Calu3 (cell line): ENCODE measurements at regions not wholly inside any gene's neighbourhood (a gene's known extent, or its start where the extent isn't known, plus 50 kb on each side); places are given as distances from the start of the nearest gene placed in this dataset.

ENCODE experiments used
- BruUV-seq: library from RNA; stranded (reverse); fragments of 400-500 nt; replicated peaks from 2 replicates; lab custom pipeline; 2021; lab: Mats Ljungman, UMichigan
- CTCF ChIA-PET: fragments of 300-600 bp; sonication (Branson Sonifier 250); formaldehyde crosslinking; loops from one replicate; lab custom pipeline; 2022; ENCODE audit warnings: antibody characterized with exemption; lab: Charles Lee
- DNase-seq: peaks from one replicate; pipeline ENCODE4 v3.0.0; 2022
- H3K27ac Mint-ChIP-seq: one replicate; pipeline ENCODE4 v1.8.0; 2022; ENCODE audit warnings: mixed read lengths; ENCODE audit not compliant: unreplicated experiment
- H3K27me3 Mint-ChIP-seq: one replicate; pipeline ENCODE4 v1.8.0; 2022; ENCODE audit warnings: mixed read lengths; ENCODE audit not compliant: unreplicated experiment
- H3K36me3 Mint-ChIP-seq: one replicate; pipeline ENCODE4 v1.8.0; 2022; ENCODE audit warnings: mild to moderate bottlenecking, moderate library complexity, mixed read lengths; ENCODE audit not compliant: insufficient read depth, unreplicated experiment
- H3K4me1 Mint-ChIP-seq: one replicate; pipeline ENCODE4 v1.8.0; 2022; ENCODE audit warnings: mild to moderate bottlenecking, low read depth, mixed read lengths; ENCODE audit not compliant: unreplicated experiment
- H3K4me3 Mint-ChIP-seq: one replicate; pipeline ENCODE4 v1.8.0; 2022; ENCODE audit warnings: mild to moderate bottlenecking, low read depth, moderate library complexity, mixed read lengths; ENCODE audit not compliant: unreplicated experiment
- H3K9me3 Mint-ChIP-seq: one replicate; pipeline ENCODE4 v1.8.0; 2022; ENCODE audit warnings: low read depth, mixed read lengths; ENCODE audit not compliant: unreplicated experiment
- intact Hi-C: fragments of 100-400 bp; cut with micrococcal nuclease; formaldehyde crosslinking; loops from one replicate; pipeline ENCODE4 v1.10.0; 2022; ENCODE audit not compliant: unreplicated experiment
- TF ChIP-seq, protein P1 (sequence below): fragments of 200-600 bp; IDR thresholded peaks from one replicate; pipeline ENCODE4 v1.8.0; 2022; ENCODE audit warnings: antibody characterized with exemption; ENCODE audit not compliant: unreplicated experiment

GRCh38 chr13:24630121-24630520, 50.1 kb upstream of the ATP12A start:
- no peaks in the 10 kb centered on the region for H3K36me3 Mint-ChIP-seq
- H3K4me3 Mint-ChIP-seq, result peak overlapping the region; percentile 13
- intact Hi-C loops, result loop anchor here (2.0 kb wide), 1 partner anchor 21 kb away; no protein-coding TSS in a partner anchor
- peak overlapping the region; percentile 60 for H3K27ac Mint-ChIP-seq
- TF ChIP-seq, protein P1, sequence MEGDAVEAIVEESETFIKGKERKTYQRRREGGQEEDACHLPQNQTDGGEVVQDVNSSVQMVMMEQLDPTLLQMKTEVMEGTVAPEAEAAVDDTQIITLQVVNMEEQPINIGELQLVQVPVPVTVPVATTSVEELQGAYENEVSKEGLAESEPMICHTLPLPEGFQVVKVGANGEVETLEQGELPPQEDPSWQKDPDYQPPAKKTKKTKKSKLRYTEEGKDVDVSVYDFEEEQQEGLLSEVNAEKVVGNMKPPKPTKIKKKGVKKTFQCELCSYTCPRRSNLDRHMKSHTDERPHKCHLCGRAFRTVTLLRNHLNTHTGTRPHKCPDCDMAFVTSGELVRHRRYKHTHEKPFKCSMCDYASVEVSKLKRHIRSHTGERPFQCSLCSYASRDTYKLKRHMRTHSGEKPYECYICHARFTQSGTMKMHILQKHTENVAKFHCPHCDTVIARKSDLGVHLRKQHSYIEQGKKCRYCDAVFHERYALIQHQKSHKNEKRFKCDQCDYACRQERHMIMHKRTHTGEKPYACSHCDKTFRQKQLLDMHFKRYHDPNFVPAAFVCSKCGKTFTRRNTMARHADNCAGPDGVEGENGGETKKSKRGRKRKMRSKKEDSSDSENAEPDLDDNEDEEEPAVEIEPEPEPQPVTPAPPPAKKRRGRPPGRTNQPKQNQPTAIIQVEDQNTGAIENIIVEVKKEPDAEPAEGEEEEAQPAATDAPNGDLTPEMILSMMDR, result no peak
- no peaks in the 10 kb centered on the region for H3K9me3 Mint-ChIP-seq
- DNase-seq, result no peak
- no TSS peak for BruUV-seq
- no peaks in the 10 kb centered on the region for H3K27me3 Mint-ChIP-seq
- CTCF ChIA-PET, result interaction anchor here (0.9 kb wide), 2 partner anchors 15 to 24 kb away, joined by 3 to 4 read pairs; no protein-coding TSS in a partner anchor
- H3K4me1 Mint-ChIP-seq, result peaks cover 15% of the 10 kb centered on the region
